ENCODE measurements at regions not wholly inside any gene's neighbourhood (a gene's known extent, or its start where the extent isn't known, plus 50 kb on each side); places are given as distances from the start of the nearest gene placed in this dataset.

DNA sequence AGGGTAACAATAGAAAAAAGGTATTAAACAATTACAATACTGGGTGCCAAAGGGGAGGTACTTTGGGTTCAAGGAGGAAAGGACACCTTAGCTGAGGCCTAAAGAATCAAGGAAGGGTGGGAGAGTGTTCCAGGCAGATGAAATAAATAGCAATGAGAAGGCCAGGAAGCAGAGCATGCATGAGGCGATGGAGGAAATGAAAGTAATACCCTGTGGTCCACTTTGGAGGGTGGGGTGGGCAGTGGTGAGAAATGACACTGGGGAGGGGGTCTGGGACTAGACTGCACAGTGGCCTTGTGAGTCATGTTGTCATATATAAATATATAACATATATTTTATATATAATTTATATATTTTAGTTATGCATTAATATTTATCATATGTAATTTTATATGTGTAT is 55.9 kb downstream of the BHLHE40 start:
- WGBS (ENCODE audit: insufficient coverage), result 13% methylated on average over 1 of the region's 1 CpG
- H3K9me3 ChIP-seq (ENCODE audit: control extremely low read depth in 1 of 3, control insufficient read depth in 2 of 3, insufficient read depth in 1 of 3, low read length in 2 of 3), result no peaks in the 10 kb centered on the region
- TF ChIP-seq, protein P1, sequence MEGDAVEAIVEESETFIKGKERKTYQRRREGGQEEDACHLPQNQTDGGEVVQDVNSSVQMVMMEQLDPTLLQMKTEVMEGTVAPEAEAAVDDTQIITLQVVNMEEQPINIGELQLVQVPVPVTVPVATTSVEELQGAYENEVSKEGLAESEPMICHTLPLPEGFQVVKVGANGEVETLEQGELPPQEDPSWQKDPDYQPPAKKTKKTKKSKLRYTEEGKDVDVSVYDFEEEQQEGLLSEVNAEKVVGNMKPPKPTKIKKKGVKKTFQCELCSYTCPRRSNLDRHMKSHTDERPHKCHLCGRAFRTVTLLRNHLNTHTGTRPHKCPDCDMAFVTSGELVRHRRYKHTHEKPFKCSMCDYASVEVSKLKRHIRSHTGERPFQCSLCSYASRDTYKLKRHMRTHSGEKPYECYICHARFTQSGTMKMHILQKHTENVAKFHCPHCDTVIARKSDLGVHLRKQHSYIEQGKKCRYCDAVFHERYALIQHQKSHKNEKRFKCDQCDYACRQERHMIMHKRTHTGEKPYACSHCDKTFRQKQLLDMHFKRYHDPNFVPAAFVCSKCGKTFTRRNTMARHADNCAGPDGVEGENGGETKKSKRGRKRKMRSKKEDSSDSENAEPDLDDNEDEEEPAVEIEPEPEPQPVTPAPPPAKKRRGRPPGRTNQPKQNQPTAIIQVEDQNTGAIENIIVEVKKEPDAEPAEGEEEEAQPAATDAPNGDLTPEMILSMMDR (IDR thresholded peaks at IDR 0.05), result no peak
- no peak for TF ChIP-seq EZH2 (IDR thresholded peaks at IDR 0.05; ENCODE audit: borderline replicate concordance, insufficient read depth, low read depth, low read length, poor library complexity, severe bottlenecking)
- ATAC-seq (ENCODE audit: low read depth) (no peak), DNase-seq (no peak)
- H3K27me3 ChIP-seq (replicated peaks in 1 of 4; ENCODE audit: control extremely low read depth in 1 of 4, control insufficient read depth in 3 of 4, insufficient read depth in 4 of 4, low read length in 3 of 4), result no peaks in the 10 kb centered on the region
- CTCF ChIA-PET, result interaction anchor here (0.6 to 0.9 kb wide), 3 partner anchors 120 to 468 kb away, joined by 3 to 4 read pairs (median 3); no protein-coding TSS in a partner anchor
- no peak overlapping the region for H3K27ac ChIP-seq (ENCODE audit: low read length in 2 of 2)
- intact Hi-C loops (cut with micrococcal nuclease), result no loop called here
- H3K79me2 ChIP-seq (ENCODE audit: control insufficient read depth, insufficient read depth, low read length), result no peaks in the 10 kb centered on the region
- Mint-ChIP-seq H3K4me1 (peaks cover 42% of the 10 kb centered on the region), H3K9me3 (ENCODE audit: insufficient read depth) (no peaks in the 10 kb centered on the region), H3K4me3 (no peak overlapping the region), H3K27ac (peak overlapping the region; percentile 12), H3K27me3 (no peaks in the 10 kb centered on the region)
- H3K9ac ChIP-seq (ENCODE audit: low read length), result no peak overlapping the region
- POLR2A ChIA-PET, result interaction anchor here (0.7 kb wide), 1 partner anchor 29 kb away, joined by 5 read pairs; no protein-coding TSS in a partner anchor
- H3K36me3 ChIP-seq (replicated peaks in 1 of 2; ENCODE audit: control extremely low read depth in 1 of 2, control insufficient read depth in 1 of 2, extremely low read depth in 1 of 2, insufficient read depth in 2 of 2, low read length in 1 of 2), result no peaks in the 10 kb centered on the region
- H4K20me1 ChIP-seq (ENCODE audit: control insufficient read depth, insufficient read depth, low read length, poor library complexity, severe bottlenecking), result no peaks in the 10 kb centered on the region
- no peak overlapping the region for H3K4me3 ChIP-seq (ENCODE audit: control extremely low read depth in 1 of 5, extremely low read depth in 1 of 5, insufficient read depth in 1 of 5, low read depth in 2 of 5, low read length in 4 of 5)
- H3K4me1 ChIP-seq (ENCODE audit: control insufficient read depth in 2 of 2, insufficient read depth in 2 of 2, low read length in 2 of 2), result peaks cover 28 to 46% of the 10 kb centered on the region in 2 donors
- H3K4me2 ChIP-seq (replicated peaks; ENCODE audit: low read depth, low read length, poor library complexity, severe bottlenecking), result peak overlapping the region; percentile 12
- H2AFZ ChIP-seq (ENCODE audit: insufficient read depth, low read depth, low read length, poor library complexity, severe bottlenecking), result no peak overlapping the region

DNA sequence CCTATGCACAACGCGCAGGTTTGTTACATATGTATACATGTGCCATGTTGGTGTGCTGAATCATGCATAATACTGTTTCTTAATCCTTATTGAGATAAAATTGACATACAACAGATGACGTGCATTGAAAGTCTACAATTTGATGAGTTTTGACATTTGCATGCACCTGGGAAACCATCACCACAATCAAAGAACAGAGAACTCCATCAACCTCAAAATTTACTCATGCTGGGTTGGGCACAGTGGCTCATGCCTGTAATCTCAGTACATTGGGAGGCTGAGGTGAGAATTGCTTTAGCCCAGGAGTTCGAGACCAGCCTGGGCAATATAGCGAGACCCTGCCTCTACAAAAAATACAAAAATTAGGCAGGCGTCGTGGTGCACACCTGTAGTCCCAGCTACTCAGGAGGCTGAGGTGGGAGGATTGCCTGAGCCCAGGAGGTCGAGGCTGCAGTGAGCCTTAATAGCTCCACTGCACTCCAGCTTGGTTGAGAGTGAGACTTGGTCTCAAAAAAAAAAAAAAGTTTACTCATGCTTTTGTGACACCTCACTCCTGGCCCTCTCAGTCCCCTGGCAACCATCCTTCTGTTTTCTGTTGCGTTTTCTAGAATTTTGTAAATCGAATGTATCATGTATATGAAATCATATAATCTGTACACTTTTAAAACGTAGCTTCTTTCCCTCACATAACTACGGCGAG is 56.6 kb downstream of the BHLHE40 start:
- Histone ChIP-seq H3K27me3 (replicated peaks in 1 of 4; ENCODE audit: control extremely low read depth in 1 of 4, control insufficient read depth in 3 of 4, insufficient read depth in 4 of 4, low read length in 3 of 4) (no peaks in the 10 kb centered on the region), H3K36me3 (replicated peaks in 1 of 2; ENCODE audit: control extremely low read depth in 1 of 2, control insufficient read depth in 1 of 2, extremely low read depth in 1 of 2, insufficient read depth in 2 of 2, low read length in 1 of 2) (no peaks in the 10 kb centered on the region), H2AFZ (ENCODE audit: insufficient read depth, low read depth, low read length, poor library complexity, severe bottlenecking) (no peak overlapping the region), H3K4me3 (ENCODE audit: control extremely low read depth in 1 of 5, extremely low read depth in 1 of 5, insufficient read depth in 1 of 5, low read depth in 2 of 5, low read length in 4 of 5) (no peak overlapping the region), H3K4me1 (ENCODE audit: control insufficient read depth in 2 of 2, insufficient read depth in 2 of 2, low read length in 2 of 2) (peaks cover 28 to 46% of the 10 kb centered on the region in 2 donors), H3K4me2 (replicated peaks; ENCODE audit: low read depth, low read length, poor library complexity, severe bottlenecking) (no peak overlapping the region), H3K79me2 (ENCODE audit: control insufficient read depth, insufficient read depth, low read length) (no peaks in the 10 kb centered on the region), H3K27ac (ENCODE audit: low read length in 2 of 2) (no peak overlapping the region), H4K20me1 (ENCODE audit: control insufficient read depth, insufficient read depth, low read length, poor library complexity, severe bottlenecking) (no peaks in the 10 kb centered on the region), H3K9ac (ENCODE audit: low read length) (no peak overlapping the region), H3K9me3 (ENCODE audit: control extremely low read depth in 1 of 3, control insufficient read depth in 2 of 3, insufficient read depth in 1 of 3, low read length in 2 of 3) (no peaks in the 10 kb centered on the region)
- DNase-seq, result peak; percentile 55
- H3K4me3 Mint-ChIP-seq, result no peak overlapping the region
- peaks cover 42% of the 10 kb centered on the region for H3K4me1 Mint-ChIP-seq
- intact Hi-C loops (cut with micrococcal nuclease), result no loop called here
- no peaks in the 10 kb centered on the region for H3K27me3 Mint-ChIP-seq
- peak; percentile 57 for ATAC-seq (ENCODE audit: low read depth)
- ChIA-PET POLR2A (interaction anchor here (0.7 to 1.4 kb wide), 3 partner anchors 25 to 235 kb away, joined by 3 to 5 read pairs (median 3); no protein-coding TSS in a partner anchor), CTCF (interaction anchor here (1.0 to 1.4 kb wide), 4 partner anchors 18 to 55 kb away, joined by 3 to 6 read pairs (median 4); no protein-coding TSS in a partner anchor)
- no peaks in the 10 kb centered on the region for H3K9me3 Mint-ChIP-seq (ENCODE audit: insufficient read depth)
- H3K27ac Mint-ChIP-seq, result no peak overlapping the region
- TF ChIP-seq, protein P1 (IDR thresholded peaks at IDR 0.05), result no peak
- TF ChIP-seq EZH2 (IDR thresholded peaks at IDR 0.05; ENCODE audit: borderline replicate concordance, insufficient read depth, low read depth, low read length, poor library complexity, severe bottlenecking), result no peak
- 80% methylated on average over 1 of the region's 13 CpGs for WGBS (ENCODE audit: insufficient coverage)
